D721Med (cell line): ENCODE measurements at regions not wholly inside any gene's neighbourhood (a gene's known extent, or its start where the extent isn't known, plus 50 kb on each side); places are given as distances from the start of the nearest gene placed in this dataset.
"Not testable (repeated sequence)": the region's sequence is repeated elsewhere in the genome, so short reads cannot be mapped to it uniquely, and the experiment has no call there.

ENCODE experiments used
- DNase-seq: peaks from one replicate; pipeline ENCODE4 v3.0.0; 2011; ENCODE audit warnings: low spot score; ENCODE audit not compliant: insufficient read length
- FAIRE-seq: peaks from 2 replicates; lab custom pipeline; 2011; peaks lifted over from hg19 to GRCh38; lab: Jason Lieb, UNC
- TF ChIP-seq, protein P1 (sequence below): IDR thresholded peaks from 2 replicates; pipeline ENCODE4 v1.5.1; 2012; ENCODE audit warnings: mild to moderate bottlenecking, control low read depth; ENCODE audit not compliant: insufficient read depth; ENCODE audit errors: missing control alignments

DNA sequence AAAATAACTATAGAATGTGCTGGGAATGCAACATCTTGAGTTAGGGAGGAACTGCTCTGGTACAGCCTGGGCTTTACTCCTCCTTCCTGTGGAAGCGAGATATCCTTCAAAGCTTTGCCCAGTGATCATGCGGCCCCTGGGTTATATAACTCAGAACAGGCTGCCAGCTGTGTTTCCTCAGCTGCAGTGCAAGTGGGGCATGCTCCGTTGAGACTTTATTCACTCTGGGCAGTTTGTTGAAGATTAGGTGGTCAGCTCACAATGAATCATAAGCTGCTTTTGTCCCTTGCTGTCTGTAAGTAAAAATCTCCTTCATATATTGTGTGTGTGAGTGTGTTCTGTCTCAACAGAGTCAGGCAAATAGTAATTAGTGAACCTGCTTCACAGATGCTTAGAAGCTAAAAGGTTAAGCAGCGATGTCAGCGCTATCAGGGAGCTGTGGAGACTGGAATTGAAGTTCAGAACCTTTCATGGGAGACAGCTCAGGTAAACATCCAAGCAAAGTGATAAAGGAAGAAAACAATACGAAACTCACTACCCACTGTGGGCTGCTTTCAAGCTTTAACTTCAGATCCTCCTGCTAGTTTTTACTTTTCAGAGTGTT lies 688.4 kb downstream of the HTR1B start:
- FAIRE-seq (no peak), DNase-seq (no peak)
- TF ChIP-seq, protein P1, sequence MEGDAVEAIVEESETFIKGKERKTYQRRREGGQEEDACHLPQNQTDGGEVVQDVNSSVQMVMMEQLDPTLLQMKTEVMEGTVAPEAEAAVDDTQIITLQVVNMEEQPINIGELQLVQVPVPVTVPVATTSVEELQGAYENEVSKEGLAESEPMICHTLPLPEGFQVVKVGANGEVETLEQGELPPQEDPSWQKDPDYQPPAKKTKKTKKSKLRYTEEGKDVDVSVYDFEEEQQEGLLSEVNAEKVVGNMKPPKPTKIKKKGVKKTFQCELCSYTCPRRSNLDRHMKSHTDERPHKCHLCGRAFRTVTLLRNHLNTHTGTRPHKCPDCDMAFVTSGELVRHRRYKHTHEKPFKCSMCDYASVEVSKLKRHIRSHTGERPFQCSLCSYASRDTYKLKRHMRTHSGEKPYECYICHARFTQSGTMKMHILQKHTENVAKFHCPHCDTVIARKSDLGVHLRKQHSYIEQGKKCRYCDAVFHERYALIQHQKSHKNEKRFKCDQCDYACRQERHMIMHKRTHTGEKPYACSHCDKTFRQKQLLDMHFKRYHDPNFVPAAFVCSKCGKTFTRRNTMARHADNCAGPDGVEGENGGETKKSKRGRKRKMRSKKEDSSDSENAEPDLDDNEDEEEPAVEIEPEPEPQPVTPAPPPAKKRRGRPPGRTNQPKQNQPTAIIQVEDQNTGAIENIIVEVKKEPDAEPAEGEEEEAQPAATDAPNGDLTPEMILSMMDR = no peak

- FAIRE-seq = no peak
- no peak for DNase-seq
- TF ChIP-seq, protein P1 = no peak
Observed at GRCh38 chr6:76772951-76773350, 690.3 kb downstream of the HTR1B start.

GRCh38 chr6:76771059-76771634 lies 692.1 kb downstream of the HTR1B start:
- TF ChIP-seq, protein P1 = no peak
- no peak for DNase-seq
- no peak for FAIRE-seq

DNA sequence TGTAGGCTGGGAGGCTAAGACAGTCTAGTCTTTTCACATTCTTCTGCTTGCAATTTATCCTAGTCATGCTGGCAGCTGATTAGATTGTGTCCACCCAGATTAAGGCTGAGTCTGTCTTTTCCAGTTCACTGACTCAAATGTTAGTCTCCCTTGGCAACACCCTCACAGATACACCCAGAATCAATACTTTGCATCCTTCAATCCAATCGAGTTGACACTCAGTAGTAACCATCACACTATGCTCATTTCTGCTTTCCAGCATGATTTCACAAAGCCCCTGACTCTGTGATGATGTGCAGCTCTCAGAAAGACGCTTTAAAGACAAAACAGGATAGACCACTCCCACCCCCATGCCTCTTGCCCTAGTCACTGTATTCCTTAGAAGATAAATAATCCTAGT lies 693.0 kb downstream of the HTR1B start:
- DNase-seq = no peak
- TF ChIP-seq, protein P1 = no peak
- FAIRE-seq = no peak

GRCh38 chr6:76768556-76768955 lies 694.7 kb downstream of the HTR1B start:
- DNase-seq = no peak
- TF ChIP-seq, protein P1 = no peak
- FAIRE-seq = no peak

GRCh38 chr6:76764057-76764456 lies 691.6 kb upstream of the IMPG1 start:
- TF ChIP-seq, protein P1 = no peak
- DNase-seq (no peak), FAIRE-seq (no peak)

DNA sequence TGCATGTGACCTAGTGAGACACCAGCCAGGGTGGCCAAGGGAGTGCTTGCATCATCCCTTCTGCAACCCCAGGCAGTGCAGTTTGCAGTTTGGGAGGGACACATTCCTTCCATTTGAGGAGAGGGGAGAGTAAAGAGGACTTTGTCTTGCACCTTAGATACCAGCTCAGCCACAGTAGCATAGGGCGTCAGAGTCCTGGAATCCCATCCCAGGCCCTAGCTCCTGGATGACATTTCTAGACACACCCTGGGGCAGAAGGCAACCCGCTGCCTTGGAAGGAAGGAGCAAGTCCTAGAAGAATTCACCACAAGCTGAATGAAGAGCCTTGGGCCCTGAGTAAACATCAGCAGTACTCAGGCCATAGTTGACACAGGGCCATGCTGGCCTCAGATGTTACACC lies 680.4 kb upstream of the IMPG1 start:
- DNase-seq (no peak), FAIRE-seq (no peak)
- TF ChIP-seq, protein P1 = no peak

DNA sequence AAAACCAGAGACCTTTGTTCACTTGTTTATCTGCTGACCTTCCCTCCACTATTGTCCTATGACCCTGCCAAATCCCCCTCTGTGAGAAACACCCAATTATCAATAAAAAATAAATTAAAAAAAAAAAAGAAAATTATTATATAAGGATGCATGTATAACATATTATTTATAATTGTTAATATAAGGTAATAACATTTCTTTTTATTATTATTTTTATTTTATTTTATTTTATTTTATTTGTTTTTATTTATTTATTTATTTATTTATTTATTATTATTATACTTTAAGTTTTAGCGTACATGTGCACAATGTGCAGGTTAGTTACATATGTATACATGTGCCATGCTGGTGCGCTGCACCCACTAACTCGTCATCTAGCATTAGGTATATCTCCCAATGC lies 672.9 kb upstream of the IMPG1 start:
- not testable (repeated sequence) for DNase-seq, FAIRE-seq

DNA sequence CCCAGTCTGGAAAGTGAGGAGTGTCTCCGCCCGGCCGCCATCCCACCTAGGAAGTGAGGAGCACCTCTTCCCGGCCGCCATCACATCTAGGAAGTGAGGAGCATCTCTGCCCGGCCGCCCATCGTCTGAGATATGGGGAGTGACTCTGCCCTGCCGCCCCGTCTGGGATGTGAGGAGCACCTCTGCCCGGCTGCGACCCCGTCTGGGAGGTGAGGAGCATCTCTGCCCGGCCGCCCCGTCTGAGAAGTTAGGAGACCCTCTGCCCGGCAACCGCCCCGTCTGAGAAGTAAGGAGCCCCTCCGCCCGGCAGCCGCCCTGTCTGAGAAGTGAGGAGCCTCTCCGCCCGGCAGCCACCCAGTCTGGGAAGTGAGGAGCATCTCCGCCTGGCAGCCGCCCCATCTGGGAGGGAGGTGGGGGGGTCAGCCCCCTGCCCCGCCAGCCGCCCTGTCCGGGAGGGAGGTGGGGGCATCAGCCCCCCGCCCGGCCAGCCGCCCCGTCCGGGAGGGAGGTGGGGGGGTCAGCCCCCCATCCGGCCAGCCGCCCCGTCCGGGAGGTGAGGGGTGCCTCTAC lies 671.8 kb upstream of the IMPG1 start:
- not testable (repeated sequence) for DNase-seq, FAIRE-seq
